ENCODE measurements at regions not wholly inside any gene's neighbourhood (a gene's known extent, or its start where the extent isn't known, plus 50 kb on each side); places are given as distances from the start of the nearest gene placed in this dataset.

DNA sequence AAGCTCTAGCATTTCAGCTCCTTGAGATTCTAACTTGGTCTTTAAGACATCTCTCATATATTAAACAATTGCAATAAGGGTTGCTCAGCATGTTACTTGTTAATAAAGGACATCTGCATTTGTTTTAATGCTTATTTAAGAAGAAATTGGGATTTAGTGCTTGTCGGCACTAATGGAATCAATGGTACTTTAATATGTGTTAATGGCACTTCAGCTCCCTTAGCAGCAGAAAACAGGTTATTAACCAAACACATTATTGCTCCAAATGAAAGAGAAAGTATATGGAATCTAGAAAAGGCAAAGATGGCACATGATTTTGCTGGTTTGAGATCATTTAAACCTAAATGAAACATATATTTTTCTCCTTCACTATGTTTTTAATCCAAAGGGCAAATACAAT lies 137.3 kb upstream of the GOLIM4 start:
- no peaks in the 10 kb centered on the region for H3K36me3 ChIP-seq (replicated peaks in 1 of 2; ENCODE audit: control insufficient read depth in 1 of 2, insufficient read depth in 2 of 2, low read length in 2 of 2)
- no peak overlapping the region for H3K27ac ChIP-seq (ENCODE audit: extremely low read length, insufficient read depth, low read length)
- DNase-seq (ENCODE audit: low spot score) (no peak), FAIRE-seq (no peak), ATAC-seq (no peak)
- no TSS peak for BruUV-seq (replicated peaks)
- no peaks in the 10 kb centered on the region for H4K20me1 ChIP-seq (ENCODE audit: insufficient read depth, low read length)
- no peak overlapping the region for H2AFZ ChIP-seq (ENCODE audit: low read length)
- H3K9ac ChIP-seq (ENCODE audit: insufficient read depth, low read depth, low read length), result no peak overlapping the region
- in situ Hi-C loops (cut with HindIII; ENCODE audit: extremely low pct_ligation_motif_present, low pct_unique_long_range_greater_than_20kb) (no loop called here), intact Hi-C loops (cut with micrococcal nuclease; ENCODE audit: unreplicated experiment) (no loop called here)
- TF ChIP-seq HIVEP1 (CRISPR knock-in tag; IDR thresholded peaks at IDR 0.05) (no peak), RORA (CRISPR knock-in tag; IDR thresholded peaks at IDR 0.05) (no peak), ESRRA (CRISPR knock-in tag; IDR thresholded peaks at IDR 0.05; ENCODE audit: low read depth) (no peak), FOXA1 (IDR thresholded peaks at IDR 0.05) (no peak), FOXA1 (CRISPR knock-in tag; IDR thresholded peaks at IDR 0.05) (no peak), JDP2 (CRISPR knock-in tag; IDR thresholded peaks at IDR 0.05; ENCODE audit: borderline replicate concordance) (no peak), KLF13 (CRISPR knock-in tag; IDR thresholded peaks at IDR 0.05) (no peak), ZNF777 (CRISPR knock-in tag; IDR thresholded peaks at IDR 0.05) (no peak), NFKB2 (CRISPR knock-in tag; IDR thresholded peaks at IDR 0.05; ENCODE audit: borderline replicate concordance) (no peak), REXO4 (CRISPR knock-in tag; IDR thresholded peaks at IDR 0.05; ENCODE audit: borderline replicate concordance) (no peak), ZNF282 (IDR thresholded peaks at IDR 0.05; ENCODE audit: partially characterized antibody) (no peak), ZNF652 (CRISPR knock-in tag; IDR thresholded peaks at IDR 0.05; ENCODE audit: borderline replicate concordance, low read depth) (no peak), REL (CRISPR knock-in tag; conservative IDR thresholded peaks at IDR 0.05) (no peak), ZNF124 (CRISPR knock-in tag; IDR thresholded peaks at IDR 0.05) (no peak), ZNF616 (CRISPR knock-in tag; IDR thresholded peaks at IDR 0.05; ENCODE audit: low read depth) (no peak), ZNF547 (CRISPR knock-in tag; IDR thresholded peaks at IDR 0.05) (no peak), ZC3H13 (CRISPR knock-in tag; IDR thresholded peaks at IDR 0.05) (no peak), HNRNPUL1 (IDR thresholded peaks at IDR 0.05; ENCODE audit: low read depth, low read length) (no peak), ZNF772 (CRISPR knock-in tag; IDR thresholded peaks at IDR 0.05) (no peak)
- TF ChIP-seq, protein P1, sequence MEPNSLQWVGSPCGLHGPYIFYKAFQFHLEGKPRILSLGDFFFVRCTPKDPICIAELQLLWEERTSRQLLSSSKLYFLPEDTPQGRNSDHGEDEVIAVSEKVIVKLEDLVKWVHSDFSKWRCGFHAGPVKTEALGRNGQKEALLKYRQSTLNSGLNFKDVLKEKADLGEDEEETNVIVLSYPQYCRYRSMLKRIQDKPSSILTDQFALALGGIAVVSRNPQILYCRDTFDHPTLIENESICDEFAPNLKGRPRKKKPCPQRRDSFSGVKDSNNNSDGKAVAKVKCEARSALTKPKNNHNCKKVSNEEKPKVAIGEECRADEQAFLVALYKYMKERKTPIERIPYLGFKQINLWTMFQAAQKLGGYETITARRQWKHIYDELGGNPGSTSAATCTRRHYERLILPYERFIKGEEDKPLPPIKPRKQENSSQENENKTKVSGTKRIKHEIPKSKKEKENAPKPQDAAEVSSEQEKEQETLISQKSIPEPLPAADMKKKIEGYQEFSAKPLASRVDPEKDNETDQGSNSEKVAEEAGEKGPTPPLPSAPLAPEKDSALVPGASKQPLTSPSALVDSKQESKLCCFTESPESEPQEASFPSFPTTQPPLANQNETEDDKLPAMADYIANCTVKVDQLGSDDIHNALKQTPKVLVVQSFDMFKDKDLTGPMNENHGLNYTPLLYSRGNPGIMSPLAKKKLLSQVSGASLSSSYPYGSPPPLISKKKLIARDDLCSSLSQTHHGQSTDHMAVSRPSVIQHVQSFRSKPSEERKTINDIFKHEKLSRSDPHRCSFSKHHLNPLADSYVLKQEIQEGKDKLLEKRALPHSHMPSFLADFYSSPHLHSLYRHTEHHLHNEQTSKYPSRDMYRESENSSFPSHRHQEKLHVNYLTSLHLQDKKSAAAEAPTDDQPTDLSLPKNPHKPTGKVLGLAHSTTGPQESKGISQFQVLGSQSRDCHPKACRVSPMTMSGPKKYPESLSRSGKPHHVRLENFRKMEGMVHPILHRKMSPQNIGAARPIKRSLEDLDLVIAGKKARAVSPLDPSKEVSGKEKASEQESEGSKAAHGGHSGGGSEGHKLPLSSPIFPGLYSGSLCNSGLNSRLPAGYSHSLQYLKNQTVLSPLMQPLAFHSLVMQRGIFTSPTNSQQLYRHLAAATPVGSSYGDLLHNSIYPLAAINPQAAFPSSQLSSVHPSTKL (CRISPR knock-in tag; IDR thresholded peaks at IDR 0.05), result no peak
- TF ChIP-seq, protein P2, sequence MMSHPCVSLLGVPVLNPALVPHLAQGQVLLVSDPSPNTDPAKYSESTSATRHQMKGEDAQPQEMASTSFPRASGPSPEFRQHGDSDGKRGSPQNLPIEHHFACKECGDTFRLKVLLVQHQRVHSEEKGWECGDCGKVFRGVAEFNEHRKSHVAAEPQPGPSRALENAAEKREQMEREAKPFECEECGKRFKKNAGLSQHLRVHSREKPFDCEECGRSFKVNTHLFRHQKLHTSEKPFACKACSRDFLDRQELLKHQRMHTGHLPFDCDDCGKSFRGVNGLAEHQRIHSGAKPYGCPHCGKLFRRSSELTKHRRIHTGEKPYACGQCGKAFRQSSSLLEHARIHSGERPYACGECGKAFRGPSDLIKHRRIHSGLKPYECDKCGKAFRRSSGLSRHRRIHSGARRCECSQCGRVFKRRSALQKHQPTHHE (CRISPR knock-in tag; IDR thresholded peaks at IDR 0.05; ENCODE audit: borderline replicate concordance), result no peak
- no peaks in the 10 kb centered on the region for H3K9me3 ChIP-seq (ENCODE audit: low read length)
- no peaks in the 10 kb centered on the region; a peak in 1 of 5 replicates for H3K27me3 ChIP-seq (ENCODE audit: control insufficient read depth in 1 of 2, insufficient read depth in 2 of 2, low read length in 2 of 2)
- no peak overlapping the region for H3K4me3 ChIP-seq (replicated peaks in 1 of 3; ENCODE audit: insufficient read depth in 1 of 3, low read depth in 2 of 3, low read length in 3 of 3)
- 9% methylated on average over 1 of the region's 1 CpG for WGBS (ENCODE audit: low lambda C conversion rate)
- ChIA-PET CTCF (ENCODE audit: low intra/inter-chr PET ratio, low total read pairs) (no interaction called here), POLR2A (no interaction called here)
- no peak overlapping the region for H3K4me2 ChIP-seq (ENCODE audit: low read depth, low read length)
- no peaks in the 10 kb centered on the region for H3K79me2 ChIP-seq (ENCODE audit: insufficient read depth, low read length)
- H3K4me1 ChIP-seq (ENCODE audit: insufficient read depth, low read length), result no peaks in the 10 kb centered on the region
